HG03039 (cell line): ENCODE measurements at regions not wholly inside any gene's neighbourhood (a gene's known extent, or its start where the extent isn't known, plus 50 kb on each side); places are given as distances from the start of the nearest gene placed in this dataset.

ENCODE experiments used
- ATAC-seq: cut with Tn5 transposase; IDR thresholded peaks from one replicate; pipeline ENCODE4 v1.9.1; 2021; ENCODE audit warnings: mild to moderate bottlenecking, moderate library complexity; ENCODE audit not compliant: unreplicated experiment

- peak; percentile 52 for ATAC-seq
Observed at GRCh38 chr18:60146220-60146960, 226.2 kb downstream of the MC4R start.

GRCh38 chr18:60145776-60146175 lies 226.8 kb downstream of the MC4R start:
- ATAC-seq: peak; percentile 29

GRCh38 chr18:60134806-60135205 lies 235.0 kb downstream of the PMAIP1 start:
- no peak for ATAC-seq

- no peak for ATAC-seq
Observed at GRCh38 chr18:60130284-60130683, 230.5 kb downstream of the PMAIP1 start.

- ATAC-seq: no peak
Observed at GRCh38 chr18:60123031-60123430, 223.2 kb downstream of the PMAIP1 start.

GRCh38 chr18:60122339-60122738 lies 222.5 kb downstream of the PMAIP1 start:
- ATAC-seq: no peak

- ATAC-seq: no peak
Observed at GRCh38 chr18:60120231-60120750, 220.5 kb downstream of the PMAIP1 start.

GRCh38 chr18:60117321-60117720 lies 217.5 kb downstream of the PMAIP1 start:
- no peak for ATAC-seq

GRCh38 chr18:60113396-60113795 lies 213.6 kb downstream of the PMAIP1 start:
- no peak for ATAC-seq

- no peak for ATAC-seq
Observed at GRCh38 chr18:60112369-60112768, 212.6 kb downstream of the PMAIP1 start.

GRCh38 chr18:60111525-60111924 lies 211.7 kb downstream of the PMAIP1 start:
- ATAC-seq: no peak

GRCh38 chr18:60110836-60111235 lies 211.0 kb downstream of the PMAIP1 start:
- no peak for ATAC-seq

- ATAC-seq: no peak
Observed at GRCh38 chr18:60100778-60101177, 201.0 kb downstream of the PMAIP1 start.

GRCh38 chr18:60099709-60100108 lies 199.9 kb downstream of the PMAIP1 start:
- ATAC-seq: no peak

- ATAC-seq: no peak
Observed at GRCh38 chr18:60096428-60096827, 196.6 kb downstream of the PMAIP1 start.

GRCh38 chr18:60092073-60092472 lies 192.3 kb downstream of the PMAIP1 start:
- no peak for ATAC-seq

- ATAC-seq: no peak
Observed at GRCh38 chr18:60090170-60090569, 190.4 kb downstream of the PMAIP1 start.

GRCh38 chr18:60082790-60083189 lies 183.0 kb downstream of the PMAIP1 start:
- no peak for ATAC-seq

GRCh38 chr18:60082282-60082681 lies 182.5 kb downstream of the PMAIP1 start:
- ATAC-seq: no peak

GRCh38 chr18:60075477-60075876 lies 175.7 kb downstream of the PMAIP1 start:
- ATAC-seq: no peak

GRCh38 chr18:60070631-60071030 lies 170.8 kb downstream of the PMAIP1 start:
- no peak for ATAC-seq

- ATAC-seq: no peak
Observed at GRCh38 chr18:60069145-60069544, 169.3 kb downstream of the PMAIP1 start.
